ENCODE measurements at regions not wholly inside any gene's neighbourhood (a gene's known extent, or its start where the extent isn't known, plus 50 kb on each side); places are given as distances from the start of the nearest gene placed in this dataset.
"Not testable (repeated sequence)": the region's sequence is repeated elsewhere in the genome, so short reads cannot be mapped to it uniquely, and the experiment has no call there.

DNA sequence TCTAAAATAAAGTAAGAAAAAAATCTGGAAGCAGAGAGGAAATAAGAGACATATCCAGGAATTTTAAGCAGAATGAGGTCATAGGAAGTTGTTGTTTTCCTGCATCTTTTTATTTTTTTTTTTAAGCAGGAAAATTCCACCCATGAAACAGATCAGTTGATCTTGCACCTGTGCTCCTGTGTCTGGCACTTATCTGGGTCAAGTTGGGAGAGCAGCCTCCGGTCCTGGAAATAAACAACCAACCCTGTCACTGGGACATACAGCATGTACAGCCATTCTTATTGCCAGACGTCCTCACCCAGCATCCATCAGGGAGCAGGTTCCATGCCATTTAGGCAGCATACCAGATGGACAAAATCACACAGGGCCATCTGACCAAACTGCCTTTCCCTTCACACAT lies 266.0 kb upstream of the BTG1 start:
- Histone ChIP-seq H3K27ac (no peak overlapping the region), H3K9ac (ENCODE audit: low read depth in 2 of 2, low read length in 2 of 2) (no peak overlapping the region), H3K27me3 (no peaks in the 10 kb centered on the region), H3K4me1 (no peaks in the 10 kb centered on the region), H3K4me3 (no peak overlapping the region), H3K9me3 (no peaks in the 10 kb centered on the region), H3K36me3 (no peaks in the 10 kb centered on the region)
- TF ChIP-seq, protein P1, sequence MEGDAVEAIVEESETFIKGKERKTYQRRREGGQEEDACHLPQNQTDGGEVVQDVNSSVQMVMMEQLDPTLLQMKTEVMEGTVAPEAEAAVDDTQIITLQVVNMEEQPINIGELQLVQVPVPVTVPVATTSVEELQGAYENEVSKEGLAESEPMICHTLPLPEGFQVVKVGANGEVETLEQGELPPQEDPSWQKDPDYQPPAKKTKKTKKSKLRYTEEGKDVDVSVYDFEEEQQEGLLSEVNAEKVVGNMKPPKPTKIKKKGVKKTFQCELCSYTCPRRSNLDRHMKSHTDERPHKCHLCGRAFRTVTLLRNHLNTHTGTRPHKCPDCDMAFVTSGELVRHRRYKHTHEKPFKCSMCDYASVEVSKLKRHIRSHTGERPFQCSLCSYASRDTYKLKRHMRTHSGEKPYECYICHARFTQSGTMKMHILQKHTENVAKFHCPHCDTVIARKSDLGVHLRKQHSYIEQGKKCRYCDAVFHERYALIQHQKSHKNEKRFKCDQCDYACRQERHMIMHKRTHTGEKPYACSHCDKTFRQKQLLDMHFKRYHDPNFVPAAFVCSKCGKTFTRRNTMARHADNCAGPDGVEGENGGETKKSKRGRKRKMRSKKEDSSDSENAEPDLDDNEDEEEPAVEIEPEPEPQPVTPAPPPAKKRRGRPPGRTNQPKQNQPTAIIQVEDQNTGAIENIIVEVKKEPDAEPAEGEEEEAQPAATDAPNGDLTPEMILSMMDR (IDR thresholded peaks at IDR 0.05) = no peak
- intact Hi-C loops (cut with DNase I) = no loop called here
- no peak for DNase-seq

DNA sequence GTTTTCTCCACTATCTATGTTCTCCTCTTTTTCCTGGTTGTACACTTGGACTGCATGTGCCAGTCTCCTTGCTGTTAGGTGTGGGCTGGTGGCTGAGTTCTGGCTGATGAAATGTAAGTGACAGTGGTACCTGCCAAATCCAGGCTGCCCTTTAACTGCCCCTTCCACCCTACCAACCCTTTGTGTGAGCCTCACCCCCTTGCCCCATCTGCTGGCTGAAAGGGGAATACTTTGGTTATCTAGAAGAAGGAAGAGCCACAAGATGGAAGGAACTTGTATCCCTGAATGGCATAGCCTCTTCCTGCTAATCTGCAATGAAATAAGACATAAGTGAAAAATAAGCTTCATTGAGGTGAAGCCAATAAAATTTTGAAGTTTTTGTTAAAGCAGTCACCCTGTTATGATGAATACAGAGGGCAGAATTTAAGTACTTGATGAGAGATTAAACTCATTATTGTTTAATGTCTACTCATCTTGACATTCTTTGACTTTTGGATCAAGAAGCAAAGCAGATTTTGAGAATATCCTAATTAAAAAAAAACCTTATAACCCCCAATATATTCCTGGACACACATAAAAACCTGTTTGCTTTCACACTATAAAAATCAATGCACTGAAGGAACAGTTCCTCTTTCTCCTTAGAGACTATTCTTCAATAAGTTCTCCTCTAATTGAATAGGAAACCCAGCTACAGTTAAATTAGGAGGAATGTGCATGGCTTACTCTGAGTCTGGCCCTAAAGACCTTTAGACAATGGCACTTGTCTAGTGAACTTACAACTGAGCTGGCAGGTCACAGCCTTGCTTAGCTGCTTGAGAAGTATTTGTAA lies 262.6 kb upstream of the BTG1 start:
- no peak overlapping the region for H3K4me3 ChIP-seq
- no peak overlapping the region for H3K9ac ChIP-seq (ENCODE audit: low read depth in 2 of 2, low read length in 2 of 2)
- H3K27me3 ChIP-seq = no peaks in the 10 kb centered on the region
- peak; percentile 53 for DNase-seq
- no peak overlapping the region for H3K27ac ChIP-seq
- H3K4me1 ChIP-seq = no peaks in the 10 kb centered on the region
- intact Hi-C loops (cut with DNase I) = no loop called here
- TF ChIP-seq, protein P1 (IDR thresholded peaks at IDR 0.05) = peak; percentile 42
- H3K9me3 ChIP-seq = no peaks in the 10 kb centered on the region
- H3K36me3 ChIP-seq = no peaks in the 10 kb centered on the region

DNA sequence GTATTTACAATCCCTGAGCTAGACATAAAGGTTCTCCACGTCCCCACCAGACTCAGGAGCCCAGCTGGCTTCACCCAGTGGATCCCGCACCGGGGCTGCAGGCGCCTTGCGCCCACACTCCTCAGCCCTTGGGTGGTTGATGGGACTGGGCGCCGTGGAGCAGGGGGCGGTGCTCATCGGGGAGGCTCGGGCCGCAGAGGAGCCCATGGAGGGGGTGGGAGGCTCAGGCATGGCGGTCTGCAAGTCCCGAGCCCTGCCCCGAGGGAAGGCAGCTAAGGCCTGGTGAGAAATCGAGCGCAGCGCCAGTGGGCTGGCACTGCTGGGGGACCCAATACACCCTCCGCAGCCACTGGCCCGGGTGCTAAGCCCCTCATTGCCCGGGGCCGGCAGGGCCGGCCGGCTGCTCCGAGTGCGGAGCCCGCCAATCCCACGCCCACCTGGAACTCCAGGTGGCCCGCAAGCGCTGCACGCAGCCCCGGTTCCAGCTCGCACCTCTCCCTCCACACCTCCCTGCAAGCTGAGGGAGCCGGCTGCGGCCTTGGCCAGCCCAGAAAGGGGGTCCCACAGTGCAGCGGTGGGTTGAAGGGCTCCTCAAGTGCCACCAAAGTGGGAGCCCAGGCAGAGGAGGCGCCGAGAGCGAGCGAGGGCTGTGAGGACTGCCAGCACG lies 260.9 kb upstream of the BTG1 start:
- H3K9me3 ChIP-seq; H3K9ac ChIP-seq (ENCODE audit: low read depth in 2 of 2, low read length in 2 of 2); H3K27me3 ChIP-seq; H3K4me1 ChIP-seq; H3K36me3 ChIP-seq; DNase-seq; H3K4me3 ChIP-seq; H3K27ac ChIP-seq; intact Hi-C loops (cut with DNase I): not testable (repeated sequence)

DNA sequence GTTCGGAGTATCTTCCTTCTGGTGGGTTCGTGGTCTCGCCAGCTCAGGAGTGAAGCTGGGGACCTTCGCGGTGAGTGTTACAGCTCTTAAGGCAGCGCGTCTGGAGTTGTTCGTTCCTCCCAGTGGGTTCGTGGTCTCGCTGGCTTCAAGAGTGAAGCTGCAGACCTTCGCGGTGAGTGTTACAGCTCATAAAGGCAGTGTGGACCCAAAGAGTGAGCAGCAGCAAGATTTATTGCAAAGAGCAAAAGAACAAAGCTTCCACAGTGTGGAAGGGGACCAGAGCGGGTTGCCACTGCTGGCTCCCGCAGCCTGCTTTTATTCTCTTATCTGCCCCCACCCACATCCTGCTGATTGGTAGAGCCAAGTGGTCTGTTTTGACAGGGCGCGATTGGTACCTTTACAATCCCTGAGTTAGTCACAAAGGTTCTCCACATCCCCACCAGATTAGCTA lies 260.2 kb upstream of the BTG1 start:
- intact Hi-C loops (cut with DNase I); H3K9me3 ChIP-seq; H3K9ac ChIP-seq (ENCODE audit: low read depth in 2 of 2, low read length in 2 of 2); H3K27ac ChIP-seq; DNase-seq; H3K4me1 ChIP-seq; H3K27me3 ChIP-seq; H3K4me3 ChIP-seq; H3K36me3 ChIP-seq: not testable (repeated sequence)

DNA sequence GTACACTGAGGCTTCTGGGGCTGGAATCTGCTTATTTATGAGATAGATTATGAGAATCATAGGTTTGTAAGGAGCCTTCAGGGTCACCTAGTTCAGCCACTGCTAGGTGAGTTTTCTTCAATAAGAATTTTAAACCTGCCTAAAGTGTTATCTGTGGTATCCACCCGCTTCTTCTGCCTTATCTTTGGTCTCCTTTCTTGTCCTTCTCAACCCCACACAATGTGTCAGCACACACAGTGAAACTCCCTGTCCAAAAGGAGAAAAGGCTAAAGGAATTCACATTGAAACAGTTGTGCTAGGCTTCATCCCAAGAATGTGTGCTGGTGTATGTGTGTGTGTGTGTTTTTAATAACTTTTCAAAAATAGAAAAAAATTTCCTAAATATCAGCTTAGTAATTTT lies 259.3 kb upstream of the BTG1 start:
- Histone ChIP-seq H3K36me3 (no peaks in the 10 kb centered on the region), H3K9me3 (no peaks in the 10 kb centered on the region), H3K27me3 (no peaks in the 10 kb centered on the region), H3K9ac (ENCODE audit: low read depth in 2 of 2, low read length in 2 of 2) (no peak overlapping the region), H3K4me1 (no peaks in the 10 kb centered on the region), H3K27ac (no peak overlapping the region), H3K4me3 (no peak overlapping the region)
- no peak for DNase-seq
- TF ChIP-seq, protein P1 (IDR thresholded peaks at IDR 0.05) = no peak
- intact Hi-C loops (cut with DNase I) = no loop called here

DNA sequence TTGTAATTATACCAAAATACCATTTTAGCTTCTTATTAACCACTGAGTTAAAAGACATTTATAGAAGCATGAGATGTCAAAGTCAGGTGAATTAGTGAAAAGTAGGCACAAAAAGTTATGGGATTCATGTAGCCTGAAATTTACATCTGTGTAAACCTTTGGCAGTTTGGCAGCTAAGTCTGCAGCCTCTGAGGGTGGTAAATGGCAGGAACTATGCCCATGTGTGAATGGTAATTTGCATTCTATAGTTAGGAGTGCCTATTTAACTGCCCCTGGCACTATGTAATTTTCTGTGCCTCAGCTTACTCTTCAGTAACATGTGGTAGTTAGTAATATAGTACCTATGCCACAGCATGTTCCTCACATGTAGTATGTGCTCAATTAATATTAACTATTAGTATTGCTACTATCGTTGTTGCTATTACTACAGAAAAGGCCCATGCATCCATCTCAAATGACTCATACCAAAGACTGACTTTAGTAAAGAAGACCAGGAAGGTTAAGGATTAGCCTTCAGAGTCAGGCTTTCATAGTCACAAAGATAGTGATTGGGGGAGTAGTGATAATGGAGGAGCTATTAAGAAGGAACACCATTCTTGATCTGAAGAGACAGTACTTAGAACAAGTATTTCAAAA lies 258.7 kb upstream of the BTG1 start:
- Histone ChIP-seq H3K4me3 (no peak overlapping the region), H3K4me1 (no peaks in the 10 kb centered on the region), H3K36me3 (no peaks in the 10 kb centered on the region), H3K9ac (ENCODE audit: low read depth in 2 of 2, low read length in 2 of 2) (no peak overlapping the region), H3K9me3 (no peaks in the 10 kb centered on the region), H3K27me3 (no peaks in the 10 kb centered on the region), H3K27ac (no peak overlapping the region)
- intact Hi-C loops (cut with DNase I) = no loop called here
- no peak for DNase-seq
- TF ChIP-seq, protein P1 (IDR thresholded peaks at IDR 0.05) = no peak

Measured in colonic mucosa (tissue), 4 donors.